VCaP (cell line): ENCODE measurements at regions not wholly inside any gene's neighbourhood (a gene's known extent, or its start where the extent isn't known, plus 50 kb on each side); places are given as distances from the start of the nearest gene placed in this dataset.

Source experiments
- H3K27ac ChIP-seq: fragments of 450-650 bp; 2 replicates; pipeline ENCODE4 v1.5.1; 2017
- TF ChIP-seq, protein P1 (sequence below): fragments of 450-650 bp; conservative IDR thresholded peaks from 2 replicates; pipeline ENCODE4 v1.5.1; 2017; ENCODE audit warnings: mild to moderate bottlenecking, moderate library complexity

DNA sequence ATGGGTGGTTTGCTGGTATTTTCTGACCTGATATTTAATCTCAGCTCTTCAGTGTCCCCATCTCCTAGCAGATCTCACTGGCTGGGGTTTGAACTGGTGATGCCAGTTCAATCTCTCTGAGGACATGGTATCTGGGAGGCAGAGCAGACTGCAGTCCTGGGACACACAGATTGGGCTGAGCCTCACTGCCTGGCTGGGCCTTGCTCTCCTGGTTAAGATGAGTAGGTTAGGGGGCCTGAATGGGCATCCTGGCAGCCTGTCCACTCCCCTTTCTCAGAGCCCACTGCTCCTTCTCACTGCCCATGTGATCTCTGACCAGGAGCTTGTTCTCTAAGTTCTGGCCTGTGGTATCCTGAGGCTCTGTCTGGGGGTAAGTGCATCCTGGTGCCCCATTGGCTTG lies 363.4 kb downstream of the GLRX3 start:
- H3K27ac ChIP-seq, result no peak overlapping the region
- TF ChIP-seq, protein P1, sequence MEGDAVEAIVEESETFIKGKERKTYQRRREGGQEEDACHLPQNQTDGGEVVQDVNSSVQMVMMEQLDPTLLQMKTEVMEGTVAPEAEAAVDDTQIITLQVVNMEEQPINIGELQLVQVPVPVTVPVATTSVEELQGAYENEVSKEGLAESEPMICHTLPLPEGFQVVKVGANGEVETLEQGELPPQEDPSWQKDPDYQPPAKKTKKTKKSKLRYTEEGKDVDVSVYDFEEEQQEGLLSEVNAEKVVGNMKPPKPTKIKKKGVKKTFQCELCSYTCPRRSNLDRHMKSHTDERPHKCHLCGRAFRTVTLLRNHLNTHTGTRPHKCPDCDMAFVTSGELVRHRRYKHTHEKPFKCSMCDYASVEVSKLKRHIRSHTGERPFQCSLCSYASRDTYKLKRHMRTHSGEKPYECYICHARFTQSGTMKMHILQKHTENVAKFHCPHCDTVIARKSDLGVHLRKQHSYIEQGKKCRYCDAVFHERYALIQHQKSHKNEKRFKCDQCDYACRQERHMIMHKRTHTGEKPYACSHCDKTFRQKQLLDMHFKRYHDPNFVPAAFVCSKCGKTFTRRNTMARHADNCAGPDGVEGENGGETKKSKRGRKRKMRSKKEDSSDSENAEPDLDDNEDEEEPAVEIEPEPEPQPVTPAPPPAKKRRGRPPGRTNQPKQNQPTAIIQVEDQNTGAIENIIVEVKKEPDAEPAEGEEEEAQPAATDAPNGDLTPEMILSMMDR, result no peak

DNA sequence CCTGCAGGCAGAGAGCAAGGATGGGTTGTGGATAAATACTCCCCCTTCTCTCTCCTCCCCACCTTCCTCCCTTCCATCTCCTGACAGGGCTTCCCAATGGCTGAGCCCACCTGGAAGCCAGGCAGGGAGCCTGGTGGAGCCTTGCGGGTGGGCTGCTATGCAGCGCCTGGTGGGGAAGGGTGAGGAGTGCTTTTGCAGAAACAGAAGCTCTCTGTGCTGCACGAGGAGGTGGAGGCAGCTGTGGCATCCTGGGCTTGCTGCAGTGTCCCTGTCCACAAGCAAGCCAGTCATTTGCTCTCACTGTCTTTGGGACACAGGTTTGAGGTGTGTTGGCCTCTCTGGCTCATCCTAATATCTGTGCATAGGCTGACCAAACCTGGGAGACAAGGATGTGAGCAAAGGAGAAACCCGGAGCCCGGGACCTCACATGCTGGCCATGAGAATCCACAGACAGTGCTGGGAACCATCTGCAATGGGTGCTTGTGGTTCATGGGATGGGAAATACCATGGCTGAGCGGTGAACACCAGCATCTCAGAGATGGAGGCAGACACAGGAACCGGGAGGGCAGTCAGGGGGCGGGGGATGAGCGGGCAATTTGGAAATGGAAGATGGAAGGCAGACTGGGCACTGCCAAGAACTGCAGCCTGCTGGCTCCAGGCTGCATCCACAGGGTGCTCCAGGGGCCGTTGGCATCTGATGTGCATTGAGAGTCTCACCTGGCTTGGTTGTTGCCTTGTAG lies 364.2 kb downstream of the GLRX3 start:
- TF ChIP-seq, protein P1, result no peak

DNA sequence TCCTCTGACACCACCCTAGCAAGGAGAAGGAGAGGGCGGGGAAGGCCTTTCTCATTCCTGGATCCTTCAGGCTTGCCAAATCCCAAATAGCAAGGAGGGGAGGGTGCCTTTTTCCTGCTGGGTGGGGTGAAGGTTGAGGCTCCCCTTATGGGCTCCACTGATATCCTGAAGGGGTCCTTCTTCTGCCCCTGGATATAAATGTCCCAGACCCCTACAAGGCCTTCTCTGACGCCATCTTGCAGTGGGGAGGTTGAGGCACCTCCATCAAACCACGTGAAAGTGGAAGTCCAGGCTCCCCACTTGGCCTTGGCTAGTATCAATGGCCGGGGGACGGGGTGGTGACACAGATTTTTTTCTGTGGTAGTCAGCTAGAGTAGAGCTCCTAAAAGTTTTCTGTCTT lies 371.3 kb downstream of the GLRX3 start:
- TF ChIP-seq, protein P1, result no peak

More for the DNA sequence above, 364.2 kb downstream of the GLRX3 start:
- H3K27ac ChIP-seq, result no peak overlapping the region

DNA sequence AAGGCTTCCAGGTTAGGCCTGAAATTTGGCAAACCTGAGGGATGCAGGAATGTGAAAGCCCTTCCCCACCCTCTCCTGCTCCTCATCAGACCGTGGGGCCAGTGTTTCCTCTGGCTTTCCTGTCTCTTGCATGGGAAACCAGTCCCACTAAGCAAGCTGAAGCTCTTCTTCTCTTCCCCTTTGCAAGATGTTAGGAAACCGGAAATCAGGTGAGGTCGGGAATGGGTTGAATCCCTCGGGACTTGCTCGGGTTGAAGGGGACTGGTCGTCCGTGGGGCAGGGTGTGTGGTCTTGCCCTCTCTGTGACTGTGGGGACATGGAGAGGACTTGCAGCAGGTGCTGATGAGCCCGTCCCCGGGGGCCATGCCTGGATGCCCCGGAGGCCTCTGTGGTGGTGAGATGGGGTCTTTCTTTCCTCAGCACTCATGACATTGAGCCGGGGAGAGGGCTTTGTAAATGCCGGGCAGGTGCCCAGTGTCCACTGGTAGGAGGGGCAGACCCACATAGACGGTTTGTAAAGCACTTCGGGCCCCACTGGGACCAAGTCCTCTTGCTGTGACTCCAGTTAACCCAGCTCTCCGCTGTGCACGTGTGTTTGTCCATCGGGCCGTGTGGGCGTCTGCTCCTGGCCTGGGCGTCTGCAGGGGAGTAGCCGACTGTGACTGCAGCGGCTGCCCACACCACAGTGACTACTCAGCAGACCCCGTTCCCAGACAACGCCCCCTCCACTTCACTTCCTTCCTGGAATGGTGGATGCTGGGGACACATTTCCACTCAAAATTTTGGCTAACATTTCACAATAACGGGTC lies 373.9 kb downstream of the GLRX3 start:
- no peak overlapping the region for H3K27ac ChIP-seq
- TF ChIP-seq, protein P1, result no peak

More for the DNA sequence above, 371.3 kb downstream of the GLRX3 start:
- H3K27ac ChIP-seq, result no peak overlapping the region

DNA sequence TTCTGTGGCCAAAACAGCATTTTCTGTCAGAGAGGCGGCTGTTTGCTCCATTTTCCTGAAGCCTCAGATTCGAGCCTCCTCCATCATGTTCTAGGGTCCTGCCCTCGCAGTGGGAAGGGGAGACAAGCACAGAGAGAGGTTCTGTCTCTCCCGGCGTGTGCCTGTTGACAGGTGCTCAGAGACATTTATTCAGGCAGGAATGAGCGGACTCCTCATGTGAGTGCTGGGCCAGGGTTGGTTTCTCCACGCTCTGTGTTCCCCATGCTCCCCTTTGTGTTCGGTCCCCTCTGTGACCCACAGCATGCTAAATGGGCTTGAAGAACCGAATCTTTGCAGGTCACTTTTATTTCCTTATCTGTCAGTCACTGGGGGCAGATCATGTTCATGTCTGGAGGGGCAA lies 374.6 kb downstream of the GLRX3 start:
- H3K27ac ChIP-seq, result no peak overlapping the region
- TF ChIP-seq, protein P1, result no peak

DNA sequence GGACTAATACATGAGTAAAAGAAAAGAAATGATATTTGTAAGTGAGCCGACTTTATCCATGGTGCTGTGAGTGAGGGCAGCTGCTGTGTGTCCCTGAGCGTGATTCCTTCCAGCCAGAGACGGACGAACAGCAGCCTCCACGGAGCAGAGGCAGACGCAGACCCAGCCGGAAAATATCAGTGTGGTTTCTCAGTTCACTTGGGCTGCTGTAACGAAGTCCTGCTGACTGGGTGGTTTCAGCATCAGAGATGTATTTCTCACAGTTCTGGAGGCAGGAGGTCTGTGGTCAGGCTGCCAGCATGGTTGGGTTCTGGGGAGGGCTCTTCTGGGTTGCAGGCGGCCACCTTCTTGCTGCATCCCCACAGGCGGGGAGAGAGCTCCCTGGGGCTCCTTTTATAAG lies 375.6 kb downstream of the GLRX3 start:
- TF ChIP-seq, protein P1, result no peak
- H3K27ac ChIP-seq, result no peak overlapping the region

DNA sequence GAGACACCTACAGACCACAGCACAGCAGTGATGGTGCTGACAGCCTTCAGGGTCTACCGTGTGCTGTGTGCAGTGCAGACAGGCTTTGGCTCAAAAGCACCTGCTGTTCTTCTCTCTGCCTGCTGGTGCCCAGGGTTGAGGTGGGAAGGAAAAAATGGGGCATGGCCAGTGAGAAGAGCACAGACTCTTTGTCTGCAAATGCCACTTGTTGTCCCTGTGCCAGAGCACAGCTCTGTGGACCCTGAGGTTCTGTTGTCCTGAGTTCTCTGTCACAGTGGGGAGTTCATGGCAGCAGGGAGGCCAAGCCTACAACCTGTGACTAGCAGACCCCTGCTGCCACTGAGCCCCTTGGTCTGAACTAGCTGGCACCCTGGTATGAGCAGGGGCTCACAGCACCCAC lies 376.7 kb downstream of the GLRX3 start:
- H3K27ac ChIP-seq, result no peak overlapping the region
- TF ChIP-seq, protein P1, result no peak
